ENCODE measurements at regions not wholly inside any gene's neighbourhood (a gene's known extent, or its start where the extent isn't known, plus 50 kb on each side); places are given as distances from the start of the nearest gene placed in this dataset.

DNA sequence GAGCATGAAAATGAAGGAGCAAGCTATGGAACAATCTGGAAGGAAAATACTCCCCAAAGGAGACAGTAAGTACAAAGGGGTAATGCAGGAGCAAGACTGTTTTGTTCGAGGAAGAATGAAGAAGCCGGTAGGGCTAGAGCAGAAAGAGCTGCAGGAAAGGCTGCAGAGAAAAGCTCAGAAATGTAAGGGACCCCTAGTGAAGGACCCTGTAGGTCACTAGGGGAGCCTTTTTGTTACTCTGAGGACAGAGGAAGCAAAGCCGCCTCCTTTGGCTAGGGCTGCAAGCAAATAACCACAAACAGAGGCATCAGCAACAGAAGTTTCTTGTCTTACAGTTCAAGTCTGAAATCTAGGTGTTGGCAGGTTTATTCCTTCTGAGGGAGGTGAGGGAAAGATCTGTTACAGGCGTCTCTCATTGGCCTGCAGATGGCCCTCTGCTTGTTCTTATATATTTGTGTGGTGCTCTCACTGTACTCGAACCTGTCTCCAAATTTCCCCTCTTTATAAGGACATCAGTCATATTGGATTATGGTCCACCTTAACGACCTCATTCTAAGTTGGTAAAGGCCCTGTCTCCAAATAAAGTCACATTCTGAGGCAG lies 362.3 kb downstream of the COG6 start:
- Mint-ChIP-seq H3K9me3 (peaks cover 0 to 1% (median 0%) of the 10 kb centered on the region in 11 donors), H3K27me3 (peaks cover 0 to 17% (median 0%) of the 10 kb centered on the region in 5 donors), H3K4me1 (peaks cover 0 to 14% (median 7%) of the 10 kb centered on the region in 7 donors), H3K36me3 (no peaks in the 10 kb centered on the region), H3K27ac (no peak overlapping the region), H3K4me3 (no peak overlapping the region)
- no peak for DNase-seq
- H3K27me3 ChIP-seq (ENCODE audit: control insufficient read depth in 2 of 2, insufficient read depth in 2 of 2, low read length in 2 of 2) = no peaks in the 10 kb centered on the region
- H3K27ac ChIP-seq (ENCODE audit: low read depth, low read length) = no peak overlapping the region
- H3K4me3 ChIP-seq (ENCODE audit: low read length) = no peak overlapping the region
- intact Hi-C loops (cut with micrococcal nuclease) = no loop called here
- H3K36me3 ChIP-seq (ENCODE audit: control insufficient read depth in 2 of 3, insufficient read depth in 3 of 3, low read length in 3 of 3) = no peaks in the 10 kb centered on the region
- no peak for ATAC-seq
- H3K4me1 ChIP-seq (ENCODE audit: control insufficient read depth in 2 of 2, insufficient read depth in 2 of 2, low read length in 2 of 2) = no peaks in the 10 kb centered on the region
- ChIA-PET POLR2A (interaction anchor here (1.1 kb wide), 1 partner anchor 16 kb away, joined by 3 read pairs; no protein-coding TSS in a partner anchor), CTCF (no interaction called here)
- no peaks in the 10 kb centered on the region for H3K9me3 ChIP-seq (ENCODE audit: control insufficient read depth in 2 of 3, low read length in 3 of 3)

DNA sequence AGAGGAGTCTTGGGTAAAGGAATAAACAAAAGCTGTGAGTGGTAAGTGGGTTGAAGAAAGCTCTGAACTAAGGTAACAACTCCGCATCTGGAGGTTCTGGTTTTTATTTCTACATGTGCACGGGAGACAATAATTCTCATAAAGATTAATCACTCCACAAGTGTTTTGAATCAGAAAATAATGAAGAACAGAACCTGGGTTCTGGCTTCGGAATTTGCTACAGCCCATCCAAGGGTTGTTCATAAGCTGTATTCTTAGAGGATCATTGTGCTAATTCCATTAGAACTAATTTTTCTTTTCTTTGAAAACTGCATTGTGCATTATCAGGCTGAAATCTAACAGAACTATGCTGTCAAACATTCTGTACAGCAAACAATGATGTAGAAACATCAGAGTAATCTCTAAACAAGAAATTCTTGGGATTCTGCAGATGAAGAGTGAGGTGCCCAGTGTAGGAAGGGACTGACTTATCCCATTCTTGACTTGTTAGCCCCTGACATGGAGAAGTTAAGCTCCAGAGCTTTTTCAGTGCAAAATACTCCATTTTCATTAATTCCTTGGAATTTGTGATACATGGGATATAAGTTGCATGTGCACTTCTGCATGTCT lies 368.2 kb downstream of the COG6 start:
- intact Hi-C loops (cut with micrococcal nuclease) = no loop called here
- H3K27ac ChIP-seq (ENCODE audit: low read depth, low read length) = no peak overlapping the region
- H3K27me3 ChIP-seq (ENCODE audit: control insufficient read depth in 2 of 2, insufficient read depth in 2 of 2, low read length in 2 of 2) = no peaks in the 10 kb centered on the region
- Mint-ChIP-seq H3K4me1 (peaks cover 6 to 33% (median 22%) of the 10 kb centered on the region in 7 donors), H3K27me3 (peaks cover 0 to 29% (median 0%) of the 10 kb centered on the region in 5 donors), H3K27ac (no peak overlapping the region), H3K9me3 (peaks cover 0 to 2% (median 0%) of the 10 kb centered on the region in 11 donors), H3K36me3 (peaks cover 0 to 2% (median 0%) of the 10 kb centered on the region in 5 donors), H3K4me3 (no peak overlapping the region)
- DNase-seq (no peak), ATAC-seq (no peak)
- no peaks in the 10 kb centered on the region for H3K9me3 ChIP-seq (ENCODE audit: control insufficient read depth in 2 of 3, low read length in 3 of 3)
- CTCF ChIA-PET = no interaction called here
- no peaks in the 10 kb centered on the region for H3K36me3 ChIP-seq (ENCODE audit: control insufficient read depth in 2 of 3, insufficient read depth in 3 of 3, low read length in 3 of 3)
- POLR2A ChIA-PET = interaction anchor here (1.2 kb wide), 1 partner anchor 22 kb away, joined by 3 read pairs; no protein-coding TSS in a partner anchor
- H3K4me3 ChIP-seq (ENCODE audit: low read length) = no peak overlapping the region
- peaks cover 0 to 10% of the 10 kb centered on the region in 2 donors for H3K4me1 ChIP-seq (ENCODE audit: control insufficient read depth in 2 of 2, insufficient read depth in 2 of 2, low read length in 2 of 2)

DNA sequence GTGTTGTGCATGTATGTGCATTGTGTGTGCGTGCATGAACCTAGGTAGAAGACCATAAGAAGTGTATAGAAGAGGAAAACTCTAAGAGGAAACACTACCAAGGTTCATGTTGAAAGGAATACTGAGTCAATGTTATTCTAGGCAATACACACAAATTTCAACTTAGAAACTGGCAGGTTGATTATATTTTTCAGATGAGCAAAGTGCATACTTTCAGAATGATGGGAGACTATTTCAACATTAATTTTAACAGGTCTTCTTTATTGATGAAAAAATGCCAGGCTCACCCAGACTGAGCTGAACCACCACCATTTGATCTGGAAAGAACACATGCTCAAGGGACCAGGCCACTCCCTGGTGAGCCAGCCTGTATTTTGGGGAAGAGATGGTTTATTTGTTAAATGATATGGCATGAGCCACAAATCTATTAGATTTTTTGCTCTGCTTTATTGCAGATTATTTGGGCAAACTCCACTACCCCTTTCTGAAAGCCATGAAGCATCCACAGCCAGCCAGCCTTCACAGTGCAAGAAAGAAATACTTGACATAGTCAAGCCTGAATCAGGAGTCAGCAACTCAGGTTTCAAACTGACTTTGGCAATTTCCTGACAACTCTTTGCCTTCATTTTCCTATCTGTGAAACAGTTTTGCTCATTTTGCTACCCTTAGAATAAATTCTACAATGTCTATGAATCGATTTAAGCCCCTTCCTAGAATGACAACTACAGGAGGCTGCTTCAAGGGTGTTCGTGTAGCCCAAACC lies 368.9 kb downstream of the COG6 start:
- peaks cover 0 to 10% of the 10 kb centered on the region in 2 donors for H3K4me1 ChIP-seq (ENCODE audit: control insufficient read depth in 2 of 2, insufficient read depth in 2 of 2, low read length in 2 of 2)
- no peaks in the 10 kb centered on the region for H3K27me3 ChIP-seq (ENCODE audit: control insufficient read depth in 2 of 2, insufficient read depth in 2 of 2, low read length in 2 of 2)
- ChIA-PET POLR2A (interaction anchor here (1.2 kb wide), 1 partner anchor 23 kb away, joined by 3 read pairs; no protein-coding TSS in a partner anchor), CTCF (no interaction called here)
- Mint-ChIP-seq H3K36me3 (peaks cover 0 to 7% (median 0%) of the 10 kb centered on the region in 5 donors), H3K27me3 (peaks cover 0 to 33% (median 0%) of the 10 kb centered on the region in 5 donors), H3K4me3 (no peak overlapping the region), H3K27ac (peak overlapping the region in 3 of 9 donors; percentile 33 to 69 (median 52)), H3K9me3 (peaks cover 0 to 4% (median 0%) of the 10 kb centered on the region in 11 donors), H3K4me1 (peaks cover 6 to 34% (median 22%) of the 10 kb centered on the region in 7 donors)
- H3K9me3 ChIP-seq (ENCODE audit: control insufficient read depth in 2 of 3, low read length in 3 of 3) = no peaks in the 10 kb centered on the region
- ATAC-seq (no peak), DNase-seq (no peak)
- H3K4me3 ChIP-seq (ENCODE audit: low read length) = no peak overlapping the region
- no peaks in the 10 kb centered on the region for H3K36me3 ChIP-seq (ENCODE audit: control insufficient read depth in 2 of 3, insufficient read depth in 3 of 3, low read length in 3 of 3)
- intact Hi-C loops (cut with micrococcal nuclease) = no loop called here
- no peak overlapping the region for H3K27ac ChIP-seq (ENCODE audit: low read depth, low read length)

DNA sequence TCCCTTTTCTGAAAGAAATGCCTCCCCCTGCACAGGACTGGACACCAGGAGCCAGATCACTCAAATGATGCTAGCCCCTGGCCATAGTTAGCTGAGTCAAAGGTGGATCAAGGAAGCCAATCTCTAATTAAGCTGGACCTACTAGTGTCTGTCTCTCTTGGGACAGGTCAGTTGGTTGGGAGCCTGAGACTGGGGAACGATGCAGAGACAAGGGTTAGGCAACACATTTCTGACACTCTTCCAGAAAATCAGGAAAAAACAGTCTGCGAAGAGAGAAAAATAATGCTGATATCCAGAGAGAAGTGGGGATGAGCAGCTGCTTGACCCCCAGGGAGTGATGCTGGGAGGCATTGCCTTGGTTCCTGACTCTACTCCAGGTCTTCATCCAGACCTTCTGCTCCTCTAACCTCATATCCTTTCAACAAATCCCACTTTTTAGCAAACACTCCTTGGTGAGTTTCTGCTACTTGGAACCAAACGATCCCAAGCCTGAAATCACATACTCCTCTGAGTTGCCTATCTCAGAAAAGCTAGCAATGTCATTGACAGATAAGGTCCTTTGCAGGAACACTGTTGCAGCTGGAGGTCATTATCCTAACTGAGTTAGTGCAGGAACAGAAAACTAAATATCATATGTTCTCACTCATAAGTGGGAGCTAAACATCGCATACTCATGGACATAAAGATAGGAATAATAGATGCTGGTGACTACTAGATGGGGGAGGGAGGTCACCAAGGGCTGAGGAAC lies 369.7 kb downstream of the COG6 start:
- CTCF ChIA-PET = no interaction called here
- Histone ChIP-seq H3K27me3 (ENCODE audit: control insufficient read depth in 2 of 2, insufficient read depth in 2 of 2, low read length in 2 of 2) (no peaks in the 10 kb centered on the region), H3K36me3 (ENCODE audit: control insufficient read depth in 2 of 3, insufficient read depth in 3 of 3, low read length in 3 of 3) (no peaks in the 10 kb centered on the region), H3K9me3 (ENCODE audit: control insufficient read depth in 2 of 3, low read length in 3 of 3) (no peaks in the 10 kb centered on the region), H3K27ac (ENCODE audit: low read depth, low read length) (no peak overlapping the region), H3K4me1 (ENCODE audit: control insufficient read depth in 2 of 2, insufficient read depth in 2 of 2, low read length in 2 of 2) (peaks cover 0 to 10% of the 10 kb centered on the region in 2 donors), H3K4me3 (ENCODE audit: low read length) (no peak overlapping the region)
- ATAC-seq = no peak
- H3K4me1 Mint-ChIP-seq = peaks cover 6 to 34% (median 22%) of the 10 kb centered on the region in 7 donors
- H3K4me3 Mint-ChIP-seq = peak overlapping the region in 2 of 10 donors; percentile 43 to 58
- H3K36me3 Mint-ChIP-seq = peaks cover 0 to 8% (median 0%) of the 10 kb centered on the region in 5 donors
- intact Hi-C loops (cut with micrococcal nuclease) = loop anchor here in 1 of 2 donors (5.0 kb wide), 5 partner anchors 33 to 457 kb away; no protein-coding TSS in a partner anchor
- peaks cover 0 to 4% (median 0%) of the 10 kb centered on the region in 11 donors for H3K9me3 Mint-ChIP-seq
- peak overlapping the region in 3 of 9 donors; percentile 33 to 69 (median 52) for H3K27ac Mint-ChIP-seq
- POLR2A ChIA-PET = no interaction called here
- H3K27me3 Mint-ChIP-seq = peaks cover 0 to 35% (median 0%) of the 10 kb centered on the region in 5 donors
- no peak for DNase-seq

DNA sequence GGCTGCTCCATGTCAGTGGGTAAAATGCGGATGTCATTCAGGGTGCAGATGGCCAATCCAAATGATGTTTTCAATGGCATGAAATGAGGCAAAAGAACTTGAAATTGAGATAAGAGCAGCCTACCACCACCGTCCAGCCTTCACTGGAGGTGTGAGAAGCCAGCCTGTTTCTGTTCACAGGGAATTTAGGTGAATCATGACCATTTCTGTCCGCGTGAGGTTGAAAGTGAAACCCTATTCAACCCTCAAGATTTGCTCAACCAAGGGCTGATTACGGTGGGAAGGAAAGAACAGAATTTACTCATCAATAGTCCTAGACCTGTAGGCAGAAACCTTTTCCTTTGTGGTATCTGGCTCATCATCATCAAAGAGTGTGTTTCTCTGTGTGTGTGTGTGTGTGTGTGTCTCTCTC lies 370.7 kb downstream of the COG6 start:
- Histone ChIP-seq H3K9me3 (ENCODE audit: control insufficient read depth in 2 of 3, low read length in 3 of 3) (no peaks in the 10 kb centered on the region), H3K4me3 (ENCODE audit: low read length) (peak overlapping the region; percentile 43), H3K36me3 (ENCODE audit: control insufficient read depth in 2 of 3, insufficient read depth in 3 of 3, low read length in 3 of 3) (no peaks in the 10 kb centered on the region), H3K27me3 (ENCODE audit: control insufficient read depth in 2 of 2, insufficient read depth in 2 of 2, low read length in 2 of 2) (no peaks in the 10 kb centered on the region), H3K4me1 (ENCODE audit: control insufficient read depth in 2 of 2, insufficient read depth in 2 of 2, low read length in 2 of 2) (peaks cover 0 to 10% of the 10 kb centered on the region in 2 donors), H3K27ac (ENCODE audit: low read depth, low read length) (no peak overlapping the region)
- peak in 8 of 9 donors; percentile 8 to 63 (median 32) for DNase-seq
- intact Hi-C loops (cut with micrococcal nuclease) = loop anchor here (1.0 to 5.0 kb wide), 11 partner anchors 28 to 637 kb away; no protein-coding TSS in a partner anchor
- Mint-ChIP-seq H3K27ac (peak overlapping the region; percentile 24 to 78 (median 44)), H3K36me3 (peaks cover 0 to 8% (median 0%) of the 10 kb centered on the region in 5 donors), H3K9me3 (peaks cover 0 to 4% (median 0%) of the 10 kb centered on the region in 11 donors), H3K4me1 (peaks cover 6 to 34% (median 22%) of the 10 kb centered on the region in 7 donors), H3K27me3 (peaks cover 0 to 35% (median 0%) of the 10 kb centered on the region in 5 donors), H3K4me3 (peak overlapping the region; percentile 39 to 79 (median 68))
- ChIA-PET CTCF (no interaction called here), POLR2A (interaction anchor here (0.6 kb wide), 1 partner anchor 574 kb away, joined by 3 read pairs; no protein-coding TSS in a partner anchor)
- ATAC-seq = peak; percentile 77

DNA sequence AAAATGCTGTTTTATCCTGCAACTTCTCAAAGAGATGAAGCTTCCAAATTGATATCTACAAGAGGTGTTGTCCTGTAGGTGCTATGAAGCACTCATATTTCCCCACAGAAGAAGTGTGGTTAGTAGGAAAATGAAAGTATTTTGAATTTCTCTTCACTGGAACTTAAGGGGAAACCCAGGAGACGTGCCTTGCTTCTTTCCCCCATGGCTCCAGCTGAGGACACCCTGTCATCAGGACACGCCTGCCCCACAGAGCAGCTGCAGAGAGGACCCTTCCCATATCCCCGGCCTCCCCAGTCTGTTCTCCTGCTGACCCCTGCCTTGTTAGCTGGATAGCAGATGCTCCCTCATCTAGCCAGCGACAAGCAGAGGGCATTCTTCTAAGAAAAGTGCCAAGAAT lies 371.3 kb downstream of the COG6 start:
- no peak overlapping the region for H3K27ac ChIP-seq (ENCODE audit: low read depth, low read length)
- H3K36me3 ChIP-seq (ENCODE audit: control insufficient read depth in 2 of 3, insufficient read depth in 3 of 3, low read length in 3 of 3) = no peaks in the 10 kb centered on the region
- ATAC-seq (peak; percentile 43), DNase-seq (peak in 2 of 9 donors; percentile 7 to 59)
- H3K4me1 ChIP-seq (ENCODE audit: control insufficient read depth in 2 of 2, insufficient read depth in 2 of 2, low read length in 2 of 2) = peaks cover 0 to 10% of the 10 kb centered on the region in 2 donors
- H3K4me3 Mint-ChIP-seq = peak overlapping the region; percentile 45 to 85 (median 72)
- H3K27ac Mint-ChIP-seq = peak overlapping the region in 7 of 9 donors; percentile 33 to 91 (median 77)
- POLR2A ChIA-PET = no interaction called here
- peaks cover 0 to 4% (median 0%) of the 10 kb centered on the region in 11 donors for H3K9me3 Mint-ChIP-seq
- CTCF ChIA-PET = no interaction called here
- peaks cover 0 to 35% (median 0%) of the 10 kb centered on the region in 5 donors for H3K27me3 Mint-ChIP-seq
- H3K4me1 Mint-ChIP-seq = peaks cover 6 to 34% (median 22%) of the 10 kb centered on the region in 7 donors
- H3K36me3 Mint-ChIP-seq = peaks cover 0 to 8% (median 0%) of the 10 kb centered on the region in 5 donors
- H3K27me3 ChIP-seq (ENCODE audit: control insufficient read depth in 2 of 2, insufficient read depth in 2 of 2, low read length in 2 of 2) = no peaks in the 10 kb centered on the region
- H3K9me3 ChIP-seq (ENCODE audit: control insufficient read depth in 2 of 3, low read length in 3 of 3) = no peaks in the 10 kb centered on the region
- no peak overlapping the region for H3K4me3 ChIP-seq (ENCODE audit: low read length)
- intact Hi-C loops (cut with micrococcal nuclease) = loop anchor here (1.0 to 5.0 kb wide), 11 partner anchors 28 to 637 kb away; no protein-coding TSS in a partner anchor

All from naive thymus-derived CD4-positive, alpha-beta T cell (primary cell).